ENCODE measurements at regions not wholly inside any gene's neighbourhood (a gene's known extent, or its start where the extent isn't known, plus 50 kb on each side); places are given as distances from the start of the nearest gene placed in this dataset.

DNA sequence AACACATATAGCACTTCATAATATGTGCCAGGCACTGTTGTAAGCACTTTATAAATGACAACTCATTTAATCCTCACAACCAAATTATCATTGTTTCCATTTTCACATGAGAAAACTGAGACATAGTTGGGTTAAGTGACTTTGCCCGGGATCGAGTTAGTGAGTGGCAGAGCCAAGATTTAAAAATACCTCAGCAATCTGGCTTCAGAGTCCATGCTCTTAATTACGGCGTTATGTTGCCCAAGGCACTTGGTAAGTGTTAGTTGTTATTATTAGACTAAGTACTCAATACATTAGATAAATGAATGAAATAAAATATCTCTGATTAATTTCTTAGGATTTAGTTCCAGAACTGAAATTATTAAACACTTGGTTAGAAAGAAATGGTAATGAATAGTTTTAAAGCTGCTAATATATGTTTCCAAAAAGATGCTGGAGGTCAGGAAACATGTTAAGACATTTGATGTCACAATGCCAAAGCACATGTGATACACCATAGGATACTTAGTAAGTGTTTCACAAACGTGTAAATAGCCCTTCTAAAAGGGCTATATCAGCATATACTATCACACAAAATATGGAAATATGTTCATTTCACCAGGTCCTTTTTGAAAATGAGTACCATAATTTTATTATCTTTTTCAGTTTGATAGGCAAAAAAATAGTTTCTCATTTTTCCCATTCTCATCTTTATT is 301.9 kb downstream of the GPAT3 start:
- no peak for DNase-seq

DNA sequence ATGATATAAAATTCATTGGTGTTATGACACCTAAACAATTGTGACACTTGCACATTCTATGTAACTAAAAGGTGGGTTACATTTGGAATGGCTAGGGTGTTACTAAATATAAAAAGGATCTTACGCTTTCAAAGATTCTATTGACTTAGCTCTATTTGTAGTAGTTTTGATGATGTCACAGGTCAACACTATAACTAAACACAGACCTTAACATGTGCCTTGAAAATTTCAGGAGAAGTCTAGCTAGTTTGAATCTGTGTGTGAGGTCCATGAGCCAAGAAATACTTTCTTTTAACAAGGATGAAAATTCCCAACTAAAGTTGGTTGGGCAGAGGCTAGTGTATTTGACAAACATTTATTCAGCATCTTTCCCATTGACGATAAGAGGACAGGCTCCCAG is 298.0 kb downstream of the GPAT3 start:
- no peak for DNase-seq

DNA sequence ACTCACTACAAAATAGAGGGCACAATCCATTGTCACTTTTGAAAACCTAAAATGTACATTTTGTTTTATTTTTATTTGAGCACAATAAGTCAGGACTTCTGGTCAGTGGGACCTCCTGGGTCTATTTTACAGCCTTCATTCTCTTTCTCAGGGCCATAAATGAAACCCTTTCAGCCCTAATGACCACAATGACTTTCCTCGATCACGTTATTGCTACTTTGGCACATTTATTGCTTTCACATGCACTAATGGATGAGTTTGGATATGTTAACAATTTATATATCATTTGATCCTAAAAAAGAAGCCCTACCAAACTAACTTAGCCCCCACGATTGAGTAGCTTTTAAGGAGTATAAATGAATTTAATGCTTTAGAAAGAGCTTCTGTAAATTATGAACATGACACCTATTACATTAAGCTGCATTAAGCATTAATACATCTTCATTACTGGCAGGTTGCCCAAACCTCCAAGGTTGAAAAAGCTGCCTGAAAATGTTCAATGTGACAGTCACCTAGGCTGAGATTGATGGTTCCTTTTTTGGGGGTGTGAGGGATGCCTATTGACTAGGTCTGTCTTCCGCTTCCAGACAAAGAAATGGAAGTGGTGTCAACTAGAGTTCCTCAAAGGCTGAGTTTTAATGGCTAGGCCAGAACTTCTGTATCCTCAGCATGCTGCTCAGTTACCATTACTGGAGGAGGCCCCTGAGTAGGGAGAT is 296.4 kb downstream of the GPAT3 start:
- no peak for DNase-seq

- DNase-seq, result no peak
These were observed 295.7 kb downstream of the GPAT3 start for GRCh38 chr4:83831588-83831987.

DNA sequence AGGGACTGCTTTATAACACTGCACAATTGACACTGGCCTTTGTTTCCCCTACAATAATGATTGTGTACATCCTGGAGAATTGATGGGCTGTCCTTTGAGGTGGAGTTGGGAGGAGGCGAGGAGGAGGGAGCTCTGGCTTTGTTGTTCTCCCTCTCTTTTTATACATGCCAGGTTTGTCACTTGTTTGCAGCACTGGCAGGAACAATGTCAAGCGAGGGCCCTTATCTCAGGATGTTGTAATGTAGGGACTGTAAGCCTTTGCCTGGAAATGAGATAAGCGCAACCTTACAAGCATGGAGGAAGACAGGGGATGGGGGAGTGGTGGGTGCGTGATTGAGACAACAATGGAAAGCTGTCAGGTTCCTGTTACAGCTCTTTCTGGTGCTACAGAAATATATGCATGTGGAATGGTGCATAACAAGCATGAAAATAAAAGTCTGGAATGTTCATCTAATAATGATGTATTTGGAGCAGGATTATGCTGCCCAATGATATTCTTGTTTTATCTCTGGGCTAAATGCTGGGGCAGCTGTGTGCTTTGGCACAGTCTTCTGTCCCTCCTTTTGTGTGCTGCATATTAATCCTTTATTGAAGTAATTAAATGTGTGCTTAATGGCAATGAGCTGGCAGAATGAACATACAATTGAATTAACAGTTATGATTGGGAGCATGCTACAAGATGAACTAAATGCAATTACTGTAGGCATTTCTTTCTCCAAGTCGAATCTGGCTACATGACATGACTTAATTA is 294.4 kb downstream of the GPAT3 start:
- no peak for DNase-seq

DNA sequence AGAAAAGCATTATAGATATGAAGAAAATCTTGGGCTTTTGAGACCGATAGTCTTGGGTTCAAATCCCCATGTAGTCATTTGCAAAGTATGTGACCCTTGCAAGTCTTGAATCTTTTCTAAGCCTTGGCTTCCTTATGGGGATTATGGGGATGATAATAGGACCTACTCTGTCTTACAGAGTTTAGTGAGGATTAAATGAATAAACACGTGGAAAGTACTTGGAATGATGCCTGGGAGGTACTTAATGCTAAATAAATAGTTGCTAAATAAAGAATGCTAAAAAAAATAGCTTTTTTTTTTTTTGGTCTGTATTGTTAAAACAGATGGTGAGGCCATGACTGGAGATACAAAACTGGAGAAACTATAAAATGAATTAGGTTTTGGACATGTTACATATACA is 292.7 kb downstream of the GPAT3 start:
- DNase-seq, result no peak

- DNase-seq, result no peak
These were observed 285.6 kb downstream of the GPAT3 start for GRCh38 chr4:83821493-83821892.

DNA sequence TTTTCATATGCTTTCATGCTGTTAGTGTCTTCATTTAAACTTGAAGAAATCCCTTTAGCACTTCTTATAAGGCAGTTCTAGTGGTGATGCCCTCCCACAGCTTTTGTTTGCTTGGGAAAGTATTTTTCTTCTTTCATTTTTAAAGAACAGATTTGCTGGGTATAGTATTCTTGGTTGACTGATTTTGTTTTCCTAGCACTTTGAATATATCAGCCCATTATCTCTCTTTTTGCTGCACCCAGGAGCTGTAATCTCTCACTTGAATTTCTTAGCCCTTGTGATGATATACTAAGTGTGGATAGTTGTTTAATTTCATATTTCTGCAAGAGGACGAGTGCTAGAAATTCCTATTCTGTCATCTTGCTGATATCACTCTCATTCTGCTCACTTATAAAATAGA is 283.7 kb downstream of the GPAT3 start:
- DNase-seq, result no peak

DNA sequence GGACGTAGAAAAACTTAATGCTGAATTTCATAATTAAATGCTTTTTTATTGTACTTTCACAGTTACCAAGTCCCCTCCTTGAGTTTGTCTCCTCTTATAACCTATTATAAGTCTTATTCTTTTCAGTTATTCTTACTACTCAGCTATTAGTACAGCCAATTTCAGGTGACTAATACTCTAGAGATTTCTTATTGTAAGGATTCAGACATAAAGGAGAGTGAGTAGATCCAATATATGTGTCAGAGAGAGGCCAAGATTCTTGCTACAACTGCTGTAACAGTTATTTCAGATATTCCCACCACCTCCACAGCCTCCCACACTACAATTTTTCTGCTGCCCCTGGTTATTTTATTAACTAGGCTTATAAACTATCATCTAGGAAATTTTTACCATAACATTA is 274.5 kb downstream of the GPAT3 start:
- DNase-seq, result no peak

GRCh38 chr4:83809581-83809980 is 273.7 kb downstream of the GPAT3 start:
- no peak for DNase-seq

GRCh38 chr4:83793481-83793880 is 257.6 kb downstream of the GPAT3 start:
- no peak for DNase-seq

DNA sequence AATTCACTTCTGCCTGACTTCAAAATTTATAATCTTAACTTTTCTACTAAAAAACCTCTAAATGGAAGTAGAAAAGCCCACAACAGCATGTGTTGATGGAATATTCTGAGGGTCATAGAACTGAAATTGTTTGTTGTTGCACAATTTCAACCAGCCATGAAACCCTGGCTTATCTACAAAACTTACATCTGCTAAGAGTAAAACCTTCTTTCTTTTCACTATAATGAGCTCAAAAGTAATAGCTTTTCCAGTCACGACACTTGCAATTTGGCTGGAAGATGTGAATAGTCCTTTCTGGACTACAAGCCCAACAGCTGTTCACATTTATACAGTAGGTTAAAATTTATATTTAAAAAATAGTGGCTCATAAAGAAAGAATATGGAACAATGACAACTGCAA is 250.0 kb downstream of the GPAT3 start:
- no peak for DNase-seq

DNA sequence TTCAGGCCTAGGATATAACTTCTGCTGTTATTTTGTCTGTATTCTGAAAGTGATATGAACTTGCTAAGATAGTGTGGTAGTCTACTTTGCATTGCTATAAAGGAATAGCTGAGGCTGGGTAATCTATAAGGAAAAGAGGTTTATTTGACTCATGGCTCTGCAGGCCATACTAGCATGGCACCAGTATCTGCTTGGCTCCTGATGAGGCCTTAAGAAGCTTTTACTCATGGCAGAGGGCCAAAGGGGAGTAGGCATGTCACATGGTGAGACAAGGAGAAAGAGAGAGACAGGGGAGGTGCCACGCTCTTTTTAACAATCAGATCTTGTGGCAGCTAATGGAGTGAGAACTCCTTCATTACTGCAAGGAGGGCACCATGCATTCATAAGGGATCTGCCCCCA is 247.3 kb downstream of the GPAT3 start:
- no peak for DNase-seq

- DNase-seq, result no peak
These were observed 246.7 kb downstream of the GPAT3 start for GRCh38 chr4:83782591-83782990.

GRCh38 chr4:83781434-83781833 is 245.5 kb downstream of the GPAT3 start:
- DNase-seq, result no peak

GRCh38 chr4:83780053-83780733 is 244.3 kb downstream of the GPAT3 start:
- no peak for DNase-seq

DNA sequence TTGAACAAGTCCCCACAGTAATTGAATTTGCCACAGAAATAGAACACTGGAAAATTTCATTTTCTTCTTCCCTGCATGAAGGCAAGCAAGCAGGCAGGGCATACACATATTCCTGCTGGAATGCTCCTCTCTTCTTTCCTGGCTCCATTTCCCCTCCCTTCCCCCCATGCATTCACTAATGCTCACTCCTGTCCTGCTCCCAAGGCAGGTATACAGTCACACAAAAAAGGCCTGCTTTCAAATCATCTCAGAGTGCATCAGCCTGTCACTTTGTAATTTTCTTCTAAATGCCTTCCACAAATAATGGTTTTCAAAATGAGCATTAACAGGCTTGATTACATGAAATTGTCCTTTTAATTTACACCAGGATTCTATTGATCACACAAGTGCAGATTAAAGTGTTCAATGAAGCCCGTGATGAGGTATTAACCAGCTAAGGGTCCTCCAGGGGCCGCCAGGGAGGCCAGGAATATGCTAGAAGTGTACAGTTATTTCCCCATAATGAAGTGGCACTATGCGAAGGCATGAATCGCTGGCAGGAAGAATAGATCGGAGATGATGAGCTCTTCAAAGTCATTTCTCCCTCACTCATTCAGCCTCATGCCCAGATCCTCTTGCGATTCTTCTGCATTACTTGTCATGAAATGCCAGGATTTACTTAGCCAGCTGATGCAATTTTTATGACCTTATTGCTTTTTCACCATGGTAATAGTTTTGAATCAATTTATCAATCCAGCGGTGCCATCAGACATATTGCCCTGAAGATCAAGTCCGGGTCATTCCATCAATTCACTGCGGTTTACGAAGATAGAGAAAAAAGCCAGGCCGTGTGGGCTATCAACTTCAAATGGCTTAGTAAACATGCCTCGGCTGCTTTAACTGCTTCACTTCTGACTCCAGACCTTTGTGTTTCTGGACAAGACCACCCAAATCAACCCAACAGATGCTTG is 243.5 kb downstream of the GPAT3 start:
- no peak for DNase-seq

GRCh38 chr4:83772685-83773084 is 236.8 kb downstream of the GPAT3 start:
- DNase-seq, result no peak

- DNase-seq, result peak; percentile 40
These were observed 235.3 kb downstream of the GPAT3 start for GRCh38 chr4:83771113-83771705.

DNA sequence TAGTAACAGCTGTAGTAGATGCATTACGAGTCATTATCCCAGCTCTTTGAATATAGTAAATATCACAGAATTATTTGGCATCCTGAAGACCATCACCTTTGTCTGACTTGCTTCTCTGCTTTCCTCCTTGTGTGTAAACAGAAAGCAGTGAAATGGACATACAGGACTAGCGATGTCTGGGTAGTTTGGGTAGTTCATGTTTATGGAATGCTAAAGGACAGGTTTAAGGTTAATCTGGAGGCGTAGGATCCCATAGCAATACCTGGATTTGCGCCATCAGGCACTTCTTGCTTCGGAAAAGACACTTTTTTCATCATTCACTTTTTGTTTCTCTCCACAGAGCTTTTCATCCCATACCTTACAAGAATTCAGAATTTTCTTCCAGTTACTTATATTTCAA is 232.2 kb downstream of the GPAT3 start:
- DNase-seq, result no peak

DNA sequence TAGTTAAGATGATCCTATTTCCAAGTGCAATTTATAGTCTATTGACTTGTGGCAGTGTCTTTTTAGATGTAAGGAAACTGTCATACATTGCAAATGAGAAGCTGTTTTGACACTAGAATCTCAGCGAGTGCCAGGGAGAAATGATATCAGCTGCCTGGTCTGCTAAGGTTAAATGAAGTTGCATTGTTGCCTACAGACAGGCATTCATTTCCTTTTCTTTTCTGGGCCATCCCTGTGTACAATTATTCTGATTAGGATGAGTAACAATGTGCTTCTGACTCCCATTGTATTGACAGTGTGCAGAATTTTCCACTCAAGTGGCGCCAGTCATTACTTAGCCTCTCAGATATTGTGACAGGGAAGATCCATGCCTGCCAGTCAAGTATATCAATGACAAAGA is 231.2 kb downstream of the GPAT3 start:
- DNase-seq, result no peak

DNA sequence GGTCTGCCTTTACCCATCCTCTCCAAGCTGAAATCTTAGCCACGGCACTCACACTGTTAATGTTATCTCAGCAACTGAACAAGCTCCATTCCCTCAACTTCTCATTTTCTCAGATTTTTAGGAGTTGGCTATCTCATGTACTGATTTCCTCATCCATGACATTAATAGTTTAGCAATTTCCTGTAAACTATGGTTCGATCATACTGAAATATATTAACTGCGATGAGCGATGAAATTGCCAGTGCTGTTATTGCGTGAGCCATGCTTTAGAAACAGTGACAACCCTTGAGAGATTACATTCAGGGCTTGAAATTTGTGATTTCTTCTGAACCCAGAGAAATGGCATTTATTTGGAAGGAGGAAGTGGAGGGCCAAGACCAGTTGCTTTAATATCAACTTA is 223.7 kb downstream of the GPAT3 start:
- DNase-seq, result no peak

Measured in amniotic stem cell (primary cell).